Natural killer cell (primary cell): ENCODE measurements at regions not wholly inside any gene's neighbourhood (a gene's known extent, or its start where the extent isn't known, plus 50 kb on each side); places are given as distances from the start of the nearest gene placed in this dataset.
A peak's percentile ranks its signal among the peaks of the same experiment; 100 is the strongest.
"Not testable (repeated sequence)": the region's sequence is repeated elsewhere in the genome, so short reads cannot be mapped to it uniquely, and the experiment has no call there.

Experiments used
- ATAC-seq, 3 donors: fragments of 150-1000 bp in 2 of 3; fragments of 200-7000 bp in 1 of 3; cut with Tn5 transposase; 1 replicate in 1 of 3; 2 replicates in 2 of 3; pipeline ENCODE4 v1.10.0; 2021; ENCODE audit warnings: mild to moderate bottlenecking in 2 of 3, moderate library complexity in 2 of 3
- DNase-seq, 2 donors: peaks; one replicate each; pipeline versions ENCODE4 v3.0.0 to v3.0.0-alpha.2; 2013 to 2021; ENCODE audit warnings: mixed read lengths in 1 of 2
- H3K27ac ChIP-seq: one replicate; pipeline ENCODE4 v1.5.1; 2013; ENCODE audit warnings: mild to moderate bottlenecking, low read length
- H3K27me3 ChIP-seq: one replicate; pipeline ENCODE4 v1.6.1; 2013; ENCODE audit warnings: low read length; ENCODE audit not compliant: control insufficient read depth, insufficient read depth
- H3K36me3 ChIP-seq: one replicate; pipeline ENCODE4 v1.6.1; 2013; ENCODE audit warnings: low read length; ENCODE audit not compliant: control insufficient read depth, insufficient read depth
- H3K4me1 ChIP-seq: one replicate; pipeline ENCODE4 v1.6.1; 2013; ENCODE audit warnings: low read length; ENCODE audit not compliant: control insufficient read depth, insufficient read depth
- H3K4me3 ChIP-seq: one replicate; pipeline ENCODE4 v1.5.1; 2013; ENCODE audit warnings: low read length
- H3K9me3 ChIP-seq: one replicate; pipeline ENCODE4 v1.6.1; 2013; ENCODE audit warnings: low read length; ENCODE audit not compliant: control insufficient read depth, insufficient read depth
- H3K27ac Mint-ChIP-seq, 2 donors: one replicate each; pipeline ENCODE4 v1.8.0; 2022; ENCODE audit warnings: mild to moderate bottlenecking in 2 of 2, mixed read lengths in 2 of 2, moderate library complexity in 1 of 2
- H3K27me3 Mint-ChIP-seq, 2 donors: one replicate each; pipeline ENCODE4 v1.8.0; 2022; ENCODE audit warnings: low read depth in 2 of 2, mixed read lengths in 2 of 2
- H3K36me3 Mint-ChIP-seq: one replicate; pipeline ENCODE4 v1.8.0; 2022; ENCODE audit warnings: mixed read lengths
- H3K4me1 Mint-ChIP-seq, 2 donors: one replicate each; pipeline ENCODE4 v1.8.0; 2022; ENCODE audit warnings: mixed read lengths in 2 of 2
- H3K4me3 Mint-ChIP-seq: one replicate; pipeline ENCODE4 v1.8.0; 2022; ENCODE audit warnings: mild to moderate bottlenecking, moderate library complexity, mixed read lengths
- H3K9me3 Mint-ChIP-seq, 2 donors: one replicate each; pipeline ENCODE4 v1.8.0; 2022; ENCODE audit warnings: mixed read lengths in 2 of 2
- WGBS: methylation state at CpG from one replicate; pipeline ENCODE4 v1.1.7; 2013; ENCODE audit warnings: missing lambda C conversion rate; ENCODE audit not compliant: insufficient coverage; 5-methylcytosine and 5-hydroxymethylcytosine counted together
- intact Hi-C: fragments of 100-400 bp; cut with micrococcal nuclease; formaldehyde crosslinking; loops from one replicate; pipeline ENCODE4 v1.14.2; 2022
- TF ChIP-seq, protein P1 (sequence below): fragments of 200-600 bp; IDR thresholded peaks from one replicate; pipeline ENCODE4 v1.8.0; 2022; ENCODE audit warnings: antibody characterized with exemption

DNA sequence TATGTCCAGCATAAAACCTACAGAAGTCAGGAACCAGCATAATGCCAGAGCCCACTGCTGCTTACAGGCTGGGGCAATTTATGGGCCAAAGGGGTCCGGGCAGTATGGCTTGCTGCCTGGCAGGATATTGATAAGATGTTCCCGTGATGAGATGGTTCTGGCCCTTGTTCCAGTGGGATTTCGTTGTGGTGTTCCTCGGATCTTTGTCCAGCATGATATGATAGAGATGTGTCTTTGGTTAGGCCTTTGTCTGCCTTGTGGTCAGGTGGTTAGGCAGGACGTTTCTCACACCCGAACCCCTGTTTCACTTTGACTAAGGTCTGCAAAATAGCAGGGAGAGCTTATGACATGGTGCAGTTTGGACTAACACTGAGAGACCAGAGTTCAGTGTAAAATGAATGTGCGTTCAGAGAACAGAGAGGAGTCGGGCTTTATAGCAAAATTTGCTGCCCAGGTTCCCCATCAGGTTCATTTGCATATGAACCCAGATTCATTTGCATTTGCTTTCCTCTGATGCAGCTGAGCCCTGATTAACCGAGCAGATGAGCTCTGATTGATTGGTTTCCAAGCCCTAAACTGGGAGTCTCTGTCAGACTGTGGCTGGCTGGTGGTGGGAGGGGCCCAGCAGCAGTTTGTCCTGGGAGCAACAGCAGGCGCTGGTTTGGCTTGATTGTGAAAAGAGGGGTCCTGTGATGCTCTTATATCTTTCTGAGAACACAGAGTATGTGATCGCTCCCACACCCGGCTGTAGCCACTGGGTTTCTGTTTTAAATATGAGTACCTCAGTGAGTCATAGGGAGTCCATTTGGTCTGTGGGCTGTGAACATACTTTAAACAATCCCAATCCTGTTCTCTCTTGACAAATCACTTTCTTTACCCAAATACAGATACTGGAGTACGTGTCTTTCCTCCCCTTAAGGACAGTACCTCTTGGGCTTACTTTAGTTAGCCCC lies 156.3 kb upstream of the PZP start:
- intact Hi-C loops: no loop called here
- no peaks in the 10 kb centered on the region for H3K9me3 ChIP-seq
- 16% methylated on average over 12 of the region's 13 CpGs for WGBS
- Mint-ChIP-seq H3K27me3 (peaks cover 18 to 41% of the 10 kb centered on the region in 2 donors), H3K4me3 (peak overlapping the region; percentile 83), H3K4me1 (peaks cover 23 to 25% of the 10 kb centered on the region in 2 donors), H3K36me3 (no peaks in the 10 kb centered on the region), H3K27ac (peak overlapping the region; percentile 7 to 62), H3K9me3 (no peaks in the 10 kb centered on the region)
- peaks cover 27% of the 10 kb centered on the region for H3K4me1 ChIP-seq
- H3K4me3 ChIP-seq: no peak overlapping the region
- no peaks in the 10 kb centered on the region for H3K36me3 ChIP-seq
- H3K27me3 ChIP-seq: no peaks in the 10 kb centered on the region
- ATAC-seq (peak; percentile 80 to 85 (median 82)), DNase-seq (peak in 1 of 2 donors; percentile 46)
- TF ChIP-seq, protein P1, sequence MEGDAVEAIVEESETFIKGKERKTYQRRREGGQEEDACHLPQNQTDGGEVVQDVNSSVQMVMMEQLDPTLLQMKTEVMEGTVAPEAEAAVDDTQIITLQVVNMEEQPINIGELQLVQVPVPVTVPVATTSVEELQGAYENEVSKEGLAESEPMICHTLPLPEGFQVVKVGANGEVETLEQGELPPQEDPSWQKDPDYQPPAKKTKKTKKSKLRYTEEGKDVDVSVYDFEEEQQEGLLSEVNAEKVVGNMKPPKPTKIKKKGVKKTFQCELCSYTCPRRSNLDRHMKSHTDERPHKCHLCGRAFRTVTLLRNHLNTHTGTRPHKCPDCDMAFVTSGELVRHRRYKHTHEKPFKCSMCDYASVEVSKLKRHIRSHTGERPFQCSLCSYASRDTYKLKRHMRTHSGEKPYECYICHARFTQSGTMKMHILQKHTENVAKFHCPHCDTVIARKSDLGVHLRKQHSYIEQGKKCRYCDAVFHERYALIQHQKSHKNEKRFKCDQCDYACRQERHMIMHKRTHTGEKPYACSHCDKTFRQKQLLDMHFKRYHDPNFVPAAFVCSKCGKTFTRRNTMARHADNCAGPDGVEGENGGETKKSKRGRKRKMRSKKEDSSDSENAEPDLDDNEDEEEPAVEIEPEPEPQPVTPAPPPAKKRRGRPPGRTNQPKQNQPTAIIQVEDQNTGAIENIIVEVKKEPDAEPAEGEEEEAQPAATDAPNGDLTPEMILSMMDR: no peak
- peak overlapping the region; percentile 12 for H3K27ac ChIP-seq

DNA sequence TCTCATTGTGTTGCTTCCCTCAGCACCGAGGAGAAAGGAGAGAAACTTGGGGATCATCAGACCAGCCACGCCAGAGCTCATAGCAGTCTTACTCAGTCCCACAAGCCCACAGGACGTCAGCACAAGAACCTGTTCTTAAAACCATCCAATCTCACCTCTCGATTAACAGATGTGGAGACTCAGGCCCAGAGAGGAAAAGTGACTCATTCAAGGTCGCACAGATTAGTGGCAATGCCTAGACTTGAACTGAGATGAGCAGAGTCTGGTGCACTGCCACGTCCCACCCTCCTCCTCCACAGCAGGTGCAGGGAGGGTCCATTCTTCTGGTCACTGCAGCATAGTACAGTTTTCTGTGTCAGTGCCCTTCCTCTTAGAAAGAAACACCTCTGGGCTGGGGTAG lies 154.9 kb upstream of the PZP start:
- ATAC-seq: no peak
- no peak overlapping the region for H3K27ac Mint-ChIP-seq
- Histone ChIP-seq H3K4me3 (no peak overlapping the region), H3K27me3 (no peaks in the 10 kb centered on the region), H3K9me3 (no peaks in the 10 kb centered on the region), H3K27ac (no peak overlapping the region), H3K4me1 (peaks cover 27% of the 10 kb centered on the region), H3K36me3 (no peaks in the 10 kb centered on the region)
- intact Hi-C loops: no loop called here
- WGBS: 59% methylated on average over 6 of the region's 6 CpGs
- no peak overlapping the region for H3K4me3 Mint-ChIP-seq
- TF ChIP-seq, protein P1: no peak
- no peak for DNase-seq
- peaks cover 23 to 25% of the 10 kb centered on the region in 2 donors for H3K4me1 Mint-ChIP-seq
- peaks cover 16 to 33% of the 10 kb centered on the region in 2 donors for H3K27me3 Mint-ChIP-seq
- H3K9me3 Mint-ChIP-seq: no peaks in the 10 kb centered on the region
- H3K36me3 Mint-ChIP-seq: no peaks in the 10 kb centered on the region

DNA sequence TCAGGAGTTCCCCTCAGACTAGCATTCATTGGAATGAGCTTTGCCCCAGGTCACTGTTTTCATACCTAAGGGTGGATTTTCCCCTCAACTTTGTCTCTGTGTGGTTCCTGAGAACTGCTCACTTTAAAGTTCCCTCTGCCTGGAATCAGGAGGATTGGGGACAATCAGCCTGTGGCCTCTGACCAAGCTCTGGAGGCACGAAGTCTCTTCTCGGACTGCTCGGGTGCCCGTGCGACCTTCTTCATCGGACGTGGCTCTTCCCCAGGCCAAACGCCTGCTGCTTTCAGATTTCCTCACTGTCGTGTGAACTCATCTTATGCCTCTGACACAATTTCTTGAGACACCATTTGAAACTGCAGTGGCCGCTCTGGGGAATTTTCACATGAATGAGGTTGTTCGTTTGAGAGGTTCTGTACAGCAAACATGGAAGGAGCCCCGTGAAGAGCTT lies 153.7 kb upstream of the PZP start:
- H3K9me3 ChIP-seq: no peaks in the 10 kb centered on the region
- 68% methylated on average over 12 of the region's 12 CpGs for WGBS
- Mint-ChIP-seq H3K4me3 (no peak overlapping the region), H3K36me3 (no peaks in the 10 kb centered on the region), H3K9me3 (no peaks in the 10 kb centered on the region), H3K27ac (no peak overlapping the region), H3K27me3 (peaks cover 10 to 23% of the 10 kb centered on the region in 2 donors), H3K4me1 (peaks cover 23 to 25% of the 10 kb centered on the region in 2 donors)
- no peak overlapping the region for H3K27ac ChIP-seq
- TF ChIP-seq, protein P1: no peak
- ATAC-seq (no peak), DNase-seq (no peak)
- H3K4me1 ChIP-seq: peaks cover 27% of the 10 kb centered on the region
- no peaks in the 10 kb centered on the region for H3K36me3 ChIP-seq
- H3K27me3 ChIP-seq: no peaks in the 10 kb centered on the region
- intact Hi-C loops: no loop called here
- H3K4me3 ChIP-seq: no peak overlapping the region

DNA sequence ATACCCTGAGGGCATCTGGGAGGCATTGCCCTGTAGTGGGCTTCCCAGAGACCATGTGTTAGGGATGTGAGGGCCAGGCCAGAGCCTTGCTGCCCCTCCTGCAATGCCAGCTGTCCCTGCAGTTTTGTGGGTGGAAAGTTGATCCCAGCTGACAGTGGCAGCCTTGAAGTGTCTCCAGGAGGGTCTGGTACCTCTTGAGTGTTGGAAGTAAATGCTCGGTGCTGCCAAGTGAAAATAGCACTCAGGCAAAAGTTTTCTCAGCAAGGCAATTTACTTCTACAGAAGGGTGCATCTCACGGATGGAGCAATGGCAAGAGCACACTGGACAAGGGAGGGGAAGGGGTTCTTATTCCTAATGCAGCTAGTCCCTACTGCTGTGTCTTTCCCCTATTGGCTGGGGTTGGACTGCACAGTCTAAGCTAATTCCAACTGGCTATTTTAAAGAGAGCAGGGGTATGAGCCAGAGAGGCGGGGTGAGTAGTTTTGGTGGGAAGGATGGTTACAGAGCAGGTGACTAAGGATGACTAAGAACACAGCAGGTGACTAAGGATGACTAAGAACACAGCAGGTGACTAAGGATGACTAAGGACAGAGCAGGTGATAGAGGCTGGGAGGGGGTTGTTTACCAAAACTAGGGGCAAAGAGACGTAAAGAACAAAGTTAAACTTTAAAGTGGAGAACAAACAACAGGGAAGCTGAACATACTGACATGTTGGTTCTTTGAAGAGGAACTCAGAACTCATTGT lies 146.0 kb upstream of the PZP start:
- not testable (repeated sequence) for H3K4me3 Mint-ChIP-seq

More for the DNA sequence above, 146.0 kb upstream of the PZP start:
- H3K27ac ChIP-seq, H3K36me3 Mint-ChIP-seq, intact Hi-C loops, H3K4me1 ChIP-seq, H3K36me3 ChIP-seq, H3K9me3 Mint-ChIP-seq, H3K27ac Mint-ChIP-seq, H3K27me3 Mint-ChIP-seq, ATAC-seq, H3K4me1 Mint-ChIP-seq, H3K4me3 ChIP-seq, H3K27me3 ChIP-seq, DNase-seq: not testable (repeated sequence)
- WGBS: 90% methylated on average over 4 of the region's 4 CpGs
- peaks cover 21% of the 10 kb centered on the region for H3K9me3 ChIP-seq
